ENCODE measurements at regions not wholly inside any gene's neighbourhood (a gene's known extent, or its start where the extent isn't known, plus 50 kb on each side); places are given as distances from the start of the nearest gene placed in this dataset.

GRCh38 chr13:79803296-79803695 is 322.3 kb downstream of the NDFIP2 start:
- DNase-seq: no peak

- DNase-seq: no peak
Measured at GRCh38 chr13:79802389-79803085, 321.6 kb downstream of the NDFIP2 start.

- DNase-seq: no peak
Measured at GRCh38 chr13:79799059-79799867, 318.3 kb downstream of the NDFIP2 start.

GRCh38 chr13:79796136-79796535 is 315.2 kb downstream of the NDFIP2 start:
- DNase-seq: no peak

GRCh38 chr13:79794931-79795330 is 314.0 kb downstream of the NDFIP2 start:
- no peak for DNase-seq

- DNase-seq: no peak
Measured at GRCh38 chr13:79792716-79793115, 311.8 kb downstream of the NDFIP2 start.

- no peak for DNase-seq
Measured at GRCh38 chr13:79791471-79792042, 310.6 kb downstream of the NDFIP2 start.

- no peak for DNase-seq
Measured at GRCh38 chr13:79786176-79786575, 305.2 kb downstream of the NDFIP2 start.

GRCh38 chr13:79782541-79783205 is 301.7 kb downstream of the NDFIP2 start:
- DNase-seq: no peak

GRCh38 chr13:79781829-79782540 is 301.0 kb downstream of the NDFIP2 start:
- DNase-seq: no peak

- DNase-seq: no peak
Measured at GRCh38 chr13:79780240-79780639, 299.3 kb downstream of the NDFIP2 start.

GRCh38 chr13:79779761-79780160 is 298.8 kb downstream of the NDFIP2 start:
- no peak for DNase-seq

- no peak for DNase-seq
Measured at GRCh38 chr13:79778741-79779460, 297.9 kb downstream of the NDFIP2 start.

GRCh38 chr13:79777504-79777903 is 296.5 kb downstream of the NDFIP2 start:
- no peak for DNase-seq

- no peak for DNase-seq
Measured at GRCh38 chr13:79776531-79777295, 295.8 kb downstream of the NDFIP2 start.

- no peak for DNase-seq
Measured at GRCh38 chr13:79775830-79776229, 294.9 kb downstream of the NDFIP2 start.

GRCh38 chr13:79772811-79773210 is 291.9 kb downstream of the NDFIP2 start:
- no peak for DNase-seq

- DNase-seq: no peak
Measured at GRCh38 chr13:79771493-79771892, 290.5 kb downstream of the NDFIP2 start.

- DNase-seq: no peak
Measured at GRCh38 chr13:79770056-79770455, 289.1 kb downstream of the NDFIP2 start.

- no peak for DNase-seq
Measured at GRCh38 chr13:79767126-79767525, 286.2 kb downstream of the NDFIP2 start.

GRCh38 chr13:79765331-79765730 is 284.4 kb downstream of the NDFIP2 start:
- DNase-seq: no peak
